ENCODE measurements at regions not wholly inside any gene's neighbourhood (a gene's known extent, or its start where the extent isn't known, plus 50 kb on each side); places are given as distances from the start of the nearest gene placed in this dataset.
A peak's percentile ranks its signal among the peaks of the same experiment; 100 is the strongest.

GRCh38 chr11:134901955-134902918 lies 490.2 kb upstream of the B3GAT1 start:
- no peak for DNase-seq
- Mint-ChIP-seq H3K36me3 (no peaks in the 10 kb centered on the region), H3K9me3 (peaks cover 0 to 2% (median 0%) of the 10 kb centered on the region in 11 donors), H3K27ac (no peak overlapping the region), H3K4me3 (no peak overlapping the region), H3K27me3 (peaks cover 12 to 56% (median 32%) of the 10 kb centered on the region in 5 donors), H3K4me1 (no peaks in the 10 kb centered on the region)
- ChIA-PET CTCF (no interaction called here), POLR2A (no interaction called here)
- Histone ChIP-seq H3K4me3 (ENCODE audit: low read length) (no peak overlapping the region), H3K27me3 (ENCODE audit: control insufficient read depth in 2 of 2, insufficient read depth in 2 of 2, low read length in 2 of 2) (no peaks in the 10 kb centered on the region), H3K9me3 (ENCODE audit: control insufficient read depth in 2 of 3, low read length in 3 of 3) (no peaks in the 10 kb centered on the region), H3K27ac (ENCODE audit: low read depth, low read length) (no peak overlapping the region), H3K4me1 (ENCODE audit: control insufficient read depth in 2 of 2, insufficient read depth in 2 of 2, low read length in 2 of 2) (no peaks in the 10 kb centered on the region), H3K36me3 (ENCODE audit: control insufficient read depth in 2 of 3, insufficient read depth in 3 of 3, low read length in 3 of 3) (no peaks in the 10 kb centered on the region)
- ATAC-seq: no peak
- intact Hi-C loops (cut with micrococcal nuclease): no loop called here

- Mint-ChIP-seq H3K9me3 (peaks cover 0 to 2% (median 0%) of the 10 kb centered on the region in 11 donors), H3K27ac (no peak overlapping the region), H3K4me3 (no peak overlapping the region), H3K36me3 (no peaks in the 10 kb centered on the region), H3K27me3 (peaks cover 12 to 55% (median 31%) of the 10 kb centered on the region in 5 donors), H3K4me1 (no peaks in the 10 kb centered on the region)
- POLR2A ChIA-PET: no interaction called here
- ATAC-seq: no peak
- Histone ChIP-seq H3K4me3 (ENCODE audit: low read length) (no peak overlapping the region), H3K4me1 (ENCODE audit: control insufficient read depth in 2 of 2, insufficient read depth in 2 of 2, low read length in 2 of 2) (no peaks in the 10 kb centered on the region), H3K27ac (ENCODE audit: low read depth, low read length) (no peak overlapping the region), H3K27me3 (ENCODE audit: control insufficient read depth in 2 of 2, insufficient read depth in 2 of 2, low read length in 2 of 2) (no peaks in the 10 kb centered on the region), H3K36me3 (ENCODE audit: control insufficient read depth in 2 of 3, insufficient read depth in 3 of 3, low read length in 3 of 3) (no peaks in the 10 kb centered on the region), H3K9me3 (ENCODE audit: control insufficient read depth in 2 of 3, low read length in 3 of 3) (no peaks in the 10 kb centered on the region)
- CTCF ChIA-PET: no interaction called here
- no peak for DNase-seq
- intact Hi-C loops (cut with micrococcal nuclease): no loop called here
Observed at GRCh38 chr11:134901542-134901941, 489.5 kb upstream of the B3GAT1 start.

- POLR2A ChIA-PET: no interaction called here
- ATAC-seq (no peak), DNase-seq (no peak)
- Mint-ChIP-seq H3K27ac (no peak overlapping the region), H3K9me3 (peaks cover 0 to 7% (median 2%) of the 10 kb centered on the region in 11 donors), H3K27me3 (peaks cover 11 to 26% (median 22%) of the 10 kb centered on the region in 5 donors), H3K4me3 (peak overlapping the region in 1 of 10 donors; percentile 19), H3K36me3 (no peaks in the 10 kb centered on the region), H3K4me1 (no peaks in the 10 kb centered on the region)
- no peaks in the 10 kb centered on the region for H3K36me3 ChIP-seq (ENCODE audit: control insufficient read depth in 2 of 3, insufficient read depth in 3 of 3, low read length in 3 of 3)
- H3K27ac ChIP-seq (ENCODE audit: low read depth, low read length): no peak overlapping the region
- H3K4me1 ChIP-seq (ENCODE audit: control insufficient read depth in 2 of 2, insufficient read depth in 2 of 2, low read length in 2 of 2): no peaks in the 10 kb centered on the region
- CTCF ChIA-PET: no interaction called here
- no peaks in the 10 kb centered on the region for H3K27me3 ChIP-seq (ENCODE audit: control insufficient read depth in 2 of 2, insufficient read depth in 2 of 2, low read length in 2 of 2)
- no peaks in the 10 kb centered on the region for H3K9me3 ChIP-seq (ENCODE audit: control insufficient read depth in 2 of 3, low read length in 3 of 3)
- intact Hi-C loops (cut with micrococcal nuclease): no loop called here
- H3K4me3 ChIP-seq (ENCODE audit: low read length): no peak overlapping the region
Observed at GRCh38 chr11:134893810-134894685, 482.0 kb upstream of the B3GAT1 start.

- Mint-ChIP-seq H3K36me3 (no peaks in the 10 kb centered on the region), H3K27me3 (peaks cover 2 to 51% (median 24%) of the 10 kb centered on the region in 5 donors), H3K4me1 (no peaks in the 10 kb centered on the region), H3K9me3 (peaks cover 0 to 9% (median 2%) of the 10 kb centered on the region in 11 donors), H3K4me3 (no peak overlapping the region), H3K27ac (no peak overlapping the region)
- intact Hi-C loops (cut with micrococcal nuclease): no loop called here
- no peaks in the 10 kb centered on the region for H3K27me3 ChIP-seq (ENCODE audit: control insufficient read depth in 2 of 2, insufficient read depth in 2 of 2, low read length in 2 of 2)
- ChIA-PET POLR2A (no interaction called here), CTCF (no interaction called here)
- no peaks in the 10 kb centered on the region for H3K9me3 ChIP-seq (ENCODE audit: control insufficient read depth in 2 of 3, low read length in 3 of 3)
- H3K27ac ChIP-seq (ENCODE audit: low read depth, low read length): no peak overlapping the region
- H3K4me3 ChIP-seq (ENCODE audit: low read length): no peak overlapping the region
- DNase-seq (no peak), ATAC-seq (no peak)
- no peaks in the 10 kb centered on the region for H3K36me3 ChIP-seq (ENCODE audit: control insufficient read depth in 2 of 3, insufficient read depth in 3 of 3, low read length in 3 of 3)
- H3K4me1 ChIP-seq (ENCODE audit: control insufficient read depth in 2 of 2, insufficient read depth in 2 of 2, low read length in 2 of 2): no peaks in the 10 kb centered on the region
Observed at GRCh38 chr11:134890446-134890845, 478.4 kb upstream of the B3GAT1 start.

GRCh38 chr11:134889832-134890231 lies 477.8 kb upstream of the B3GAT1 start:
- Histone ChIP-seq H3K9me3 (ENCODE audit: control insufficient read depth in 2 of 3, low read length in 3 of 3) (no peaks in the 10 kb centered on the region), H3K27ac (ENCODE audit: low read depth, low read length) (no peak overlapping the region), H3K4me1 (ENCODE audit: control insufficient read depth in 2 of 2, insufficient read depth in 2 of 2, low read length in 2 of 2) (no peaks in the 10 kb centered on the region), H3K4me3 (ENCODE audit: low read length) (no peak overlapping the region), H3K36me3 (ENCODE audit: control insufficient read depth in 2 of 3, insufficient read depth in 3 of 3, low read length in 3 of 3) (no peaks in the 10 kb centered on the region), H3K27me3 (ENCODE audit: control insufficient read depth in 2 of 2, insufficient read depth in 2 of 2, low read length in 2 of 2) (no peaks in the 10 kb centered on the region)
- ATAC-seq (no peak), DNase-seq (no peak)
- Mint-ChIP-seq H3K4me1 (no peaks in the 10 kb centered on the region), H3K27me3 (peaks cover 0 to 54% (median 23%) of the 10 kb centered on the region in 5 donors), H3K27ac (no peak overlapping the region), H3K9me3 (peaks cover 0 to 9% (median 2%) of the 10 kb centered on the region in 11 donors), H3K36me3 (no peaks in the 10 kb centered on the region), H3K4me3 (no peak overlapping the region)
- ChIA-PET POLR2A (no interaction called here), CTCF (no interaction called here)
- intact Hi-C loops (cut with micrococcal nuclease): no loop called here

- DNase-seq (no peak), ATAC-seq (no peak)
- CTCF ChIA-PET: no interaction called here
- Mint-ChIP-seq H3K4me3 (no peak overlapping the region), H3K27me3 (peaks cover 0 to 51% (median 27%) of the 10 kb centered on the region in 5 donors), H3K36me3 (no peaks in the 10 kb centered on the region), H3K9me3 (peaks cover 0 to 9% (median 2%) of the 10 kb centered on the region in 11 donors), H3K4me1 (no peaks in the 10 kb centered on the region), H3K27ac (no peak overlapping the region)
- H3K27ac ChIP-seq (ENCODE audit: low read depth, low read length): no peak overlapping the region
- intact Hi-C loops (cut with micrococcal nuclease): no loop called here
- H3K4me3 ChIP-seq (ENCODE audit: low read length): no peak overlapping the region
- no peaks in the 10 kb centered on the region for H3K9me3 ChIP-seq (ENCODE audit: control insufficient read depth in 2 of 3, low read length in 3 of 3)
- POLR2A ChIA-PET: no interaction called here
- no peaks in the 10 kb centered on the region for H3K4me1 ChIP-seq (ENCODE audit: control insufficient read depth in 2 of 2, insufficient read depth in 2 of 2, low read length in 2 of 2)
- no peaks in the 10 kb centered on the region for H3K27me3 ChIP-seq (ENCODE audit: control insufficient read depth in 2 of 2, insufficient read depth in 2 of 2, low read length in 2 of 2)
- H3K36me3 ChIP-seq (ENCODE audit: control insufficient read depth in 2 of 3, insufficient read depth in 3 of 3, low read length in 3 of 3): no peaks in the 10 kb centered on the region
Observed at GRCh38 chr11:134888821-134889220, 476.8 kb upstream of the B3GAT1 start.

Data from naive thymus-derived CD4-positive, alpha-beta T cell (primary cell).